ENCODE measurements at regions not wholly inside any gene's neighbourhood (a gene's known extent, or its start where the extent isn't known, plus 50 kb on each side); places are given as distances from the start of the nearest gene placed in this dataset.

DNA sequence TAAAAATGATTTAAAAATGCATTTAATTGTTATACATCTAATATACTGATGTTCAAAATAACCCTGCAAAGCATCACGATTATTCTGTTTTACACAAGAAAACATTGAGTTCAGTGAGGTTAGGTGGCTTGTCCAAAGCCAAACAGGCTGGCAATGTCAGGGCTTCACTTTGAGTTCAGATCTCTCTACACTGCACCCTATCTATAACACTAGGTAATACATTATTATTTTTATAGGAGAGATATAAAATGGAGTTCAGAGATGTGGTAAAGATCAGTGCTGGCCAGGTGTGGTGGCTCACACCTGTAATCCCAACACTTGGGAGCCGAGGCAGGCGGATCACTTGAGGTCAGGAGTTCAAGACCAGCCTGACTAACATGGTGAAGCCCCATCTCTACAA, 165.9 kb upstream of the MYO3A start:
- intact Hi-C loops (cut with DNase I) = no loop called here
- DNase-seq (ENCODE audit: missing footprints) = no peak
- ATAC-seq = no peak

DNA sequence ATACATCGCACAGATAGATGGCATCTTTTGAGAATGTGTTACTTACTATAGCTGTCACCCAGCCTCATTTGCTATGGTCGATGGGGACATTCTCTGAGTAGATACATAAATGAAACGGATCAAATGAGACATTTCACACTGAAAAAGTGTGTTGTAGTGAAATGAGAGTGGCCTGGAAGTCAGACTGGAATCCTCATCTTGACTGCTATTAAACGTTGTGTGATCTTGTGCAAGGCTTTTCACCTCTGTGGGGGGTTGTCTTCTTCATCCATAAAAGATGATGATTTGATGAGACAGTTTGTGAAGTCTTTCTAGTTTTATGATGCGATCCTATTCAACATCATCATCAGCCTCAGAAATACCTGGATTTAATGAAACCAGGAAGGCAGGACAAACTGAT, 155.4 kb upstream of the MYO3A start:
- intact Hi-C loops (cut with DNase I) = no loop called here
- DNase-seq (ENCODE audit: missing footprints) (no peak), ATAC-seq (no peak)

- intact Hi-C loops (cut with DNase I) = no loop called here
- DNase-seq (ENCODE audit: missing footprints) (no peak), ATAC-seq (no peak)
Observed at GRCh38 chr10:25786161-25786560, 147.9 kb upstream of the MYO3A start.

DNA sequence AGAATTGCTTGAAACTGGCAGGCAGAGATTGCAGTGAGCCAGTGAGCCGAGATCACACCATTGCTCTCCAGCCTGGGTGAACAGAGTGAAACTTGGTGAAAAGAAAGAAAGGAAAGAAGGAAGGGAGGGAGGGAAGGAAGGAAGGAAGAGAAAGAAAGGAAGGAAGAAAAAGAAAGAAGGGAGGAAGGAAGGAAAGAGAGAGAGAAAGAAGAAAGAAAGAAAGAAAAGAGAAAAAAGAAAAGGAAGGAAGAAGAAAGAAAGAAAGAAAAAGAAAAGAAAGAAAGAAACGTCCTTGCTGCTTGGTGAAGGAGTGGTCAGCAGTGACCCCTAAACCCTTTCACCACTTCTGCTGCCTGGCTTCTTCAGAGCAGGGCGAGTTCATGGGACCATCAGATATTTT, 147.1 kb upstream of the MYO3A start:
- DNase-seq (ENCODE audit: missing footprints) (no peak), ATAC-seq (no peak)
- intact Hi-C loops (cut with DNase I) = no loop called here

GRCh38 chr10:25797888-25798429, 136.1 kb upstream of the MYO3A start:
- intact Hi-C loops (cut with DNase I) = no loop called here
- ATAC-seq (no peak), DNase-seq (ENCODE audit: missing footprints) (no peak)

- ATAC-seq (no peak), DNase-seq (ENCODE audit: missing footprints) (no peak)
- intact Hi-C loops (cut with DNase I) = no loop called here
Observed at GRCh38 chr10:25804505-25804904, 129.5 kb upstream of the MYO3A start.

GRCh38 chr10:25805986-25806385, 128.0 kb upstream of the MYO3A start:
- ATAC-seq (no peak), DNase-seq (ENCODE audit: missing footprints) (no peak)
- intact Hi-C loops (cut with DNase I) = no loop called here

GRCh38 chr10:25808372-25808771, 125.7 kb upstream of the MYO3A start:
- DNase-seq (ENCODE audit: missing footprints) = no peak
- intact Hi-C loops (cut with DNase I) = no loop called here
- no peak for ATAC-seq

- ATAC-seq (no peak), DNase-seq (ENCODE audit: missing footprints) (no peak)
- intact Hi-C loops (cut with DNase I) = no loop called here
Observed at GRCh38 chr10:25811052-25811685, 122.9 kb upstream of the MYO3A start.

- ATAC-seq = no peak
- DNase-seq (ENCODE audit: missing footprints) = no peak
- intact Hi-C loops (cut with DNase I) = no loop called here
Observed at GRCh38 chr10:25813511-25813910, 120.5 kb upstream of the MYO3A start.

DNA sequence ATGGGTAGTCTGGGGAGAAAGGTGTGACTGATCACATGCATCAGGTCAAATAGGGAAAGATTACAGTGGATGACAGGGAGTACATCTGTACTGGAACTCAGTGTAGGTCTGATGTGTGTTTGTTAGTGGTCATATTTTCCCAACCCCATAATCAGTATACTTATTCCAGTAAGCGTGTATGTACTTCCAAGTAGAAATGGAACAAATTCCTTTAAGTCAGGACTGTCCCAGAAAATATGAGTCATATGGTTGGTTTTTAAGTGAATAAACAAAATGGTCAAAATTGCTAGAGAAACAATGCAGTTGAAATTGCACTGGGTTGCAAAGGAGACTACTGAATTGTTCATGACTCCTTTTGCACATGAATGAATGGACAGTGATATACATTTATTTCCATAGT, 118.8 kb upstream of the MYO3A start:
- DNase-seq (ENCODE audit: missing footprints) (no peak), ATAC-seq (no peak)
- intact Hi-C loops (cut with DNase I) = no loop called here

- intact Hi-C loops (cut with DNase I) = no loop called here
- ATAC-seq = no peak
- no peak for DNase-seq (ENCODE audit: missing footprints)
Observed at GRCh38 chr10:25815999-25816768, 117.8 kb upstream of the MYO3A start.

GRCh38 chr10:25817200-25817599, 116.8 kb upstream of the MYO3A start:
- intact Hi-C loops (cut with DNase I) = no loop called here
- no peak for DNase-seq (ENCODE audit: missing footprints)
- ATAC-seq = no peak

GRCh38 chr10:25818751-25819150, 115.3 kb upstream of the MYO3A start:
- ATAC-seq = no peak
- intact Hi-C loops (cut with DNase I) = no loop called here
- DNase-seq (ENCODE audit: missing footprints) = no peak

GRCh38 chr10:25820472-25820871, 113.6 kb upstream of the MYO3A start:
- intact Hi-C loops (cut with DNase I) = no loop called here

GRCh38 chr10:25820874-25821273, 113.2 kb upstream of the MYO3A start:
- no peak for ATAC-seq
- no peak for DNase-seq (ENCODE audit: missing footprints)
- intact Hi-C loops (cut with DNase I) = no loop called here

More at GRCh38 chr10:25820472-25820871, 113.6 kb upstream of the MYO3A start:
- ATAC-seq (no peak), DNase-seq (ENCODE audit: missing footprints) (no peak)

DNA sequence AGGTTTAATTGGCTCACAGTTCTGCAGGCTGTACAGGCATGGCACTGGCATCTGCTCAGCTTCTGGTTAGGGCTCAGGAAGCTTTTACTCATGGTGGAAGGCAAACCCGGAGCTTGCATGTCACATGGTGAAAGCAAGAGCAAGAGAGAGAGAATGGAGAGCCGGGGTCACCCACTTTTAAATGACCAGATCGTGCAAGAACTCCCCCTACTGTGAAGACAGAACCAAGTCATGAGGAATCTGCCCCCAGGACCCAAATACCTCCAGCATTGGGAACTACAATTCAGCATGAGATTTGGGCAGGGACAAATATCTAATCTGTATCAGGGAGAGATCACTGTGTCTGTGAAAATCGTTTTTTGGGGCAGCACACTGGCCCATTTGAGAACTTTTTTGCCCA, 110.0 kb upstream of the MYO3A start:
- DNase-seq (ENCODE audit: missing footprints) = no peak
- ATAC-seq = no peak
- intact Hi-C loops (cut with DNase I) = no loop called here

DNA sequence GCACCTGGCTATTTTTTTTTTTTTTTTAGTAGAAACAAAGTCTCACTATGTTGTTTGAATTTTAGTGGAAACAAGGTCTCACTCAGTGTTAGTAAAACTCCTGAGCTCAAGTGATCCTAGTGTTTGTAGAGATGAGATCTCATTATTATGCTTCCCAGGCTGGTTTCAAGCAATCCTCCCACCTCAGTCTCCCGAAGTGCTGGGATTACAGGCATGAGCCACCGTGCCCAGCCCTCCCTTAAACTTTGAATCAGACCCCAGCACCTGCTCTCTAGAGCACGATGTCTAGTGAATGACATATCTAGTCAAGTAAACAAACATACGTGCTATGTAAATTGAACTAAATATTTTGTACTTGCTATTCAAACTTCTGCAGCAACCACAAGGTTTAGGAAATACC, 105.6 kb upstream of the MYO3A start:
- DNase-seq (ENCODE audit: missing footprints) = no peak

GRCh38 chr10:25831080-25831479, 102.9 kb upstream of the MYO3A start:
- DNase-seq (ENCODE audit: missing footprints) (no peak), ATAC-seq (no peak)
- intact Hi-C loops (cut with DNase I) = no loop called here

More for the DNA sequence above, 105.6 kb upstream of the MYO3A start:
- intact Hi-C loops (cut with DNase I) = no loop called here
- no peak for ATAC-seq

- intact Hi-C loops (cut with DNase I) = no loop called here
- no peak for DNase-seq (ENCODE audit: missing footprints)
- no peak for ATAC-seq
Observed at GRCh38 chr10:25839683-25840082, 94.3 kb upstream of the MYO3A start.

All from Right ventricle myocardium inferior (tissue), 1 donor.